ENCODE measurements at regions not wholly inside any gene's neighbourhood (a gene's known extent, or its start where the extent isn't known, plus 50 kb on each side); places are given as distances from the start of the nearest gene placed in this dataset.
"Not testable (repeated sequence)": the region's sequence is repeated elsewhere in the genome, so short reads cannot be mapped to it uniquely, and the experiment has no call there.

DNA sequence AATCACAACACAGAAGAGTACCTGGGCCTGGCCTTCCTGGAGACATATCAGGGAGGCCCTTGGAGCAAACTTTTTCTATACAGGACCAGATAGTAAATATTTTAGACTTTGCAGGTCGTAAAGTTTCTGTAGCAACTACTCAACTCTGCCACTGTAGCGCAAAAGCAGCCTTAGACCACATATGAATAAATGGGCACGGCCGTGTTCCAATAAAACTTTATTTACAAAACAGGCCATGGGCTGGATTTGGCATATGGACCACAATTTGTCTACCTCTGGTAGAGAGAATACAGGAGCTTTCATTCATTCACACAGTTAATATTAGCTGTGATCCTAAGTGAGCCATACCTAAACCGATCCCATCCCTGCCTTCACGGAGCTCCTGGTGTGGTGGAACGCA lies 98.6 kb upstream of the CAB39 start:
- Histone ChIP-seq H3K27me3 (ENCODE audit: control insufficient read depth in 1 of 2, insufficient read depth in 2 of 2, low read length in 1 of 2) (no peaks in the 10 kb centered on the region), H3K9me3 (ENCODE audit: control insufficient read depth, low read length) (no peaks in the 10 kb centered on the region), H3K27ac (ENCODE audit: low read depth in 1 of 2, low read length in 2 of 2) (no peak overlapping the region), H3K36me3 (ENCODE audit: control insufficient read depth in 1 of 2, insufficient read depth in 2 of 2, low read length in 1 of 2) (no peaks in the 10 kb centered on the region), H3K4me3 (ENCODE audit: low read length in 2 of 2) (no peak overlapping the region), H3K4me1 (ENCODE audit: control insufficient read depth in 1 of 2, insufficient read depth in 2 of 2, low read length in 2 of 2) (no peaks in the 10 kb centered on the region)
- intact Hi-C loops (cut with DNase I): loop anchor here in 1 of 2 donors (5.0 to 10.0 kb wide), 2 partner anchors 181 to 547 kb away; partner anchors contain the start of gene SLC16A14
- DNase-seq (no peak), ATAC-seq (ENCODE audit: low FRiP score) (no peak)
- 95 to 97% methylated on average over 7 of the region's 7 CpGs for WGBS, 2 donors

DNA sequence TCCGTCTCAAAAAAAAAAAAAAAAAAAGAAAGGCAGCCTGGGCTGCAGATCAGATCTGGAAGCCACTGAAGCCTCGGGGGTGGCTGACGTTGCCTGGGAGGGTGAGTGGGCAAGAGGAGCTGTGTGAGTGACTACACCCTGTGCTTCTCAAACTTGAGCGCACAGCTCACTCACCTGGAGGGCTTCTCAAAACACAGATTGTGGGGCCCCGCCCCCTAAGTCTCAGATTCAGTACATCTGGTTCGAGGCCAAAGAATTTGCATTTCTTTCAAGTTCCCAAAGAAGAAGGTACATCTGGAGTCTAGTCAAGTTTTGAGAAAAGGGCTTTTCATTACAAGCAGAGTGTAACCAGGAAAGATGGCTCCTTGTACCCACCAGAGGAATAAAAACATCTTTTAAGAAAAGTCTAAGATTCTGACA lies 97.7 kb upstream of the CAB39 start:
- H3K36me3 ChIP-seq (ENCODE audit: control insufficient read depth in 1 of 2, insufficient read depth in 2 of 2, low read length in 1 of 2): no peaks in the 10 kb centered on the region
- ATAC-seq (ENCODE audit: low FRiP score) (no peak), DNase-seq (no peak)
- H3K27ac ChIP-seq (ENCODE audit: low read depth in 1 of 2, low read length in 2 of 2): no peak overlapping the region
- no peaks in the 10 kb centered on the region for H3K27me3 ChIP-seq (ENCODE audit: control insufficient read depth in 1 of 2, insufficient read depth in 2 of 2, low read length in 1 of 2)
- 75 to 80% methylated on average over 5 to 6 of the region's 6 CpGs for WGBS, 2 donors
- H3K9me3 ChIP-seq (ENCODE audit: control insufficient read depth, low read length): no peaks in the 10 kb centered on the region
- no peak overlapping the region for H3K4me3 ChIP-seq (ENCODE audit: low read length in 2 of 2)
- intact Hi-C loops (cut with DNase I): loop anchor here in 1 of 2 donors (5.0 to 10.0 kb wide), 2 partner anchors 180 to 548 kb away; partner anchors contain the start of gene SLC16A14
- H3K4me1 ChIP-seq (ENCODE audit: control insufficient read depth in 1 of 2, insufficient read depth in 2 of 2, low read length in 2 of 2): no peaks in the 10 kb centered on the region

DNA sequence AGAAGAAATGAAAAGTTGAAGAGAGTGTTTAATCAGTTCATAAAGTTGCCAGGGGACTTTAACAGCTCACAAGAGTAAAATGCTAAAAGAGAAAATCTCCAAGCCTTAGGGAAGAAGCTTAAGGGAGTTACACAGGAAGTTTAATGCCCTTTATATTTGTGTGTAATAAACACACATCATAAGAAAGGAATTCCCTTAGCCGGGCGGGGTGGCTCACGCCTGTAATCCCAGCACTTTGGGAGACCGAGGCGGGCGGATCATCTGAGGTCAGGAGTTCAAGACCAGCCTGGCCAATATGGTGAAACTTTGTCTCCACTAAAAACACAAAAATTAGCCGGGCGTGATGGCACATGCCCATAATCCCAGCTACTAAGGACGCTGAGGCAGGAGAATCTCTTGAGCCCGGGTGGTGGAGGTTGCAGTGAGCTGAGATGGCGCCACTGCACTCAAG lies 95.4 kb upstream of the CAB39 start:
- intact Hi-C loops (cut with DNase I): loop anchor here in 1 of 2 donors (10.0 kb wide), 1 partner anchor 178 kb away; no protein-coding TSS in a partner anchor
- H3K36me3 ChIP-seq (ENCODE audit: control insufficient read depth in 1 of 2, insufficient read depth in 2 of 2, low read length in 1 of 2); H3K27ac ChIP-seq (ENCODE audit: low read depth in 1 of 2, low read length in 2 of 2); H3K27me3 ChIP-seq (ENCODE audit: control insufficient read depth in 1 of 2, insufficient read depth in 2 of 2, low read length in 1 of 2); H3K4me3 ChIP-seq (ENCODE audit: low read length in 2 of 2); DNase-seq; ATAC-seq (ENCODE audit: low FRiP score); H3K4me1 ChIP-seq (ENCODE audit: control insufficient read depth in 1 of 2, insufficient read depth in 2 of 2, low read length in 2 of 2); H3K9me3 ChIP-seq (ENCODE audit: control insufficient read depth, low read length): not testable (repeated sequence)
- WGBS, 2 donors: 24 to 31% methylated on average over 11 of the region's 11 CpGs

DNA sequence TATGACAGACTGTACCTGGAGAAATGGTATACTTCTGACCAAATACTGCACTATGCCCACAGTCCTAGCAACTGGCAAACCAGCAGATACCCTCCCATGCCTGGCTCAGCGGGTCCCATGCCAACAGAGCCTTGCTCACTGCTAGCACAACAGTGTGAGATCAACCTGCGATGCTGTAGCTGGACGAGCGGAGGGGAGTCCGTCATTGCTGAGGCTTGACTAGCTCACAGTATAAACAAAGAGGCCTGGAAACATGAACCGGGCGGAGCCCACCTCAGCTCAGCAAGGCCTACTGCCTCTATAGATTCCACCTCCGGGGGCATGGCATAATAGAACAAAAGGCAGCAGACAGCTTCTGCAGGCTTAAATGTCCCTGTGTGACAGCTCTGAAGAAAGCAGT lies 93.2 kb upstream of the CAB39 start:
- ATAC-seq (ENCODE audit: low FRiP score) (no peak), DNase-seq (no peak)
- Histone ChIP-seq H3K4me1 (ENCODE audit: control insufficient read depth in 1 of 2, insufficient read depth in 2 of 2, low read length in 2 of 2) (no peaks in the 10 kb centered on the region), H3K36me3 (ENCODE audit: control insufficient read depth in 1 of 2, insufficient read depth in 2 of 2, low read length in 1 of 2) (no peaks in the 10 kb centered on the region), H3K4me3 (ENCODE audit: low read length in 2 of 2) (no peak overlapping the region), H3K9me3 (ENCODE audit: control insufficient read depth, low read length) (no peaks in the 10 kb centered on the region), H3K27me3 (ENCODE audit: control insufficient read depth in 1 of 2, insufficient read depth in 2 of 2, low read length in 1 of 2) (no peaks in the 10 kb centered on the region), H3K27ac (ENCODE audit: low read depth in 1 of 2, low read length in 2 of 2) (no peak overlapping the region)
- 80 to 81% methylated on average over 8 of the region's 8 CpGs for WGBS, 2 donors
- intact Hi-C loops (cut with DNase I): loop anchor here in 1 of 2 donors (10.0 kb wide), 1 partner anchor 175 kb away; no protein-coding TSS in a partner anchor

DNA sequence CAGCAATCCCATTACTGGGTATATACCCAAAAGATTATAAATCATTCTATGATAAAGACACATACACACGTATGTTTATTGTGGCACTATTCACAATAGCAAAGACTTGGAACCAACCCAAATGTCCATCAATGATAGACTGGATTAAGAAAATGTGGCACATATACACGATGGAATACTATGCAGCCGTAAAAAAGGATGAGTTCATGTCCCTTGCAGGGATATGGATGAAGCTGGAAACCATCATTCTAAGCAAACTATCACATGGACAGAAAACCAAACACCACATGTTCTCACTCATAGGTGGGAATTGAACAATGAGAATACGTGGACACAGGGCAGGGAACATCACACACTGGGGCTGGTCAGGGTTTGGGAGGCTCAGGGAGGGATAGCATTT lies 87.4 kb upstream of the CAB39 start:
- H3K27ac ChIP-seq (ENCODE audit: low read depth in 1 of 2, low read length in 2 of 2); DNase-seq; ATAC-seq (ENCODE audit: low FRiP score); intact Hi-C loops (cut with DNase I); H3K4me3 ChIP-seq (ENCODE audit: low read length in 2 of 2); H3K27me3 ChIP-seq (ENCODE audit: control insufficient read depth in 1 of 2, insufficient read depth in 2 of 2, low read length in 1 of 2); H3K36me3 ChIP-seq (ENCODE audit: control insufficient read depth in 1 of 2, insufficient read depth in 2 of 2, low read length in 1 of 2); H3K9me3 ChIP-seq (ENCODE audit: control insufficient read depth, low read length); H3K4me1 ChIP-seq (ENCODE audit: control insufficient read depth in 1 of 2, insufficient read depth in 2 of 2, low read length in 2 of 2): not testable (repeated sequence)
- 66 to 90% methylated on average over 4 of the region's 4 CpGs for WGBS, 2 donors

DNA sequence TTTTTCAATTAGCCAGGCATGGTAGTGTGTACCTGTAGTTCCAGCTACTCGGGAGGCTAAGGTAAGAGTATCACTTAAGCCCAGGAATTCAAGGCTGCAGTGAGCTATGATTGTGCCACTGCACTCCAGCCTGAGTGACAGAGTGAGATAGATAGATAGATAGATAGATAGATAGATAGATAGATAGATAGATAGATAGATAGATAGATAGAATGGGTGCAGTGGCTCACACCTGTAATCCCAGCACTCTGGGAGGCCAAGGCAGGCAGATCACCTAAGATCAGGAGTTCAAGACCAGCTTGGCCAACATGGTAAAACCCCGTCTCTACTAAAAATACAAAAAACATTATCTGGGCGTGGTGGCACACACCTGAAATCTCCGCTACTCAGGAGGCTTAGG lies 85.6 kb upstream of the CAB39 start:
- DNase-seq; H3K27me3 ChIP-seq (ENCODE audit: control insufficient read depth in 1 of 2, insufficient read depth in 2 of 2, low read length in 1 of 2); intact Hi-C loops (cut with DNase I); H3K36me3 ChIP-seq (ENCODE audit: control insufficient read depth in 1 of 2, insufficient read depth in 2 of 2, low read length in 1 of 2); ATAC-seq (ENCODE audit: low FRiP score); H3K4me1 ChIP-seq (ENCODE audit: control insufficient read depth in 1 of 2, insufficient read depth in 2 of 2, low read length in 2 of 2); H3K4me3 ChIP-seq (ENCODE audit: low read length in 2 of 2); H3K27ac ChIP-seq (ENCODE audit: low read depth in 1 of 2, low read length in 2 of 2); H3K9me3 ChIP-seq (ENCODE audit: control insufficient read depth, low read length): not testable (repeated sequence)
- WGBS, 2 donors: 93% methylated on average over 4 of the region's 4 CpGs

DNA sequence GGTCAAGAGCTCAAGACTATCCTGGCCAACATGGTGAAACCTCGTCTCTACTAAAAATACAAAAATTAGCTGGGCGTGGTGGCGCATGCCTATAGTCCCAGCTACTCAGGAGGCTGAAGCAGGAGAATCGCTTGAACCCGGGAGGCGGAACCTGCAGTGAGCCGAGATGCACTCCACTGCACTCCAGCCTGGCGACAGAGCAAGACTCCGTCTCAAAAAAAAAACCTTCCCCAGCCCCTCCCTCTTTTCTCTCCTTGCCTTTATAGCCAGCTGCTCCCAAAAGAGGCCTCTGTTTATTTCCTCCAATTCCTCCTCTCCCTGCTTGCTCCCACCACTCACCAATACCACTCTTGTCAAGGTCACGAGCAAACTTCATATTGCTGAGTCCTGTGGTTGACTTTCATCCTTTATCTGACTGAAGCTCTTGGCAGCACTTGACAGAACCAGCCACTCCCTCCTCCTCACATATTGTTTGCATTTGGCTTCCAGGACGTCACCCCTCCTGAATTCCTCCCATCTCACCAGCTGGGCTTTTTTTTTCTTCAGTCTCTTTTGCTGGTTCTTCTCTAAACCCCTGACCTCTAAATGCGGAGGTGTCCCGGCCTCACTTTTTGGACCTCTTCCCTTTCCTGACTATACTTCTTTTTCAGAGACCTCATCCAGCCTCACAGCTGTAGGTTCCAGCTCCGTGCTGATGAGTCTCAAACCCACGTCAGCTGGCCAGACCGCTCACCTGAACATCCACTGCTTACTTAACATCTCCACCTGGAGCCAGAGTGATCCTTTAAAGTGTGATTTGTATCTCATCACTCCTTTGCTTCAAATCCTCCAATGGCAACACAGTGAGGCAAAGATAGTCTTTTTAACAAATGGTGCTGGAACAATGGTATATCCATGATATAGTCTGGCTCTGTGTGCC lies 84.6 kb upstream of the CAB39 start:
- no peaks in the 10 kb centered on the region for H3K4me1 ChIP-seq (ENCODE audit: control insufficient read depth in 1 of 2, insufficient read depth in 2 of 2, low read length in 2 of 2)
- intact Hi-C loops (cut with DNase I): no loop called here
- no peak overlapping the region for H3K27ac ChIP-seq (ENCODE audit: low read depth in 1 of 2, low read length in 2 of 2)
- H3K4me3 ChIP-seq (ENCODE audit: low read length in 2 of 2): no peak overlapping the region
- ATAC-seq (ENCODE audit: low FRiP score): no peak
- H3K36me3 ChIP-seq (ENCODE audit: control insufficient read depth in 1 of 2, insufficient read depth in 2 of 2, low read length in 1 of 2): no peaks in the 10 kb centered on the region
- no peaks in the 10 kb centered on the region for H3K27me3 ChIP-seq (ENCODE audit: control insufficient read depth in 1 of 2, insufficient read depth in 2 of 2, low read length in 1 of 2)
- H3K9me3 ChIP-seq (ENCODE audit: control insufficient read depth, low read length): no peaks in the 10 kb centered on the region
- DNase-seq: no peak
- 67 to 69% methylated on average over 16 of the region's 16 CpGs for WGBS, 2 donors

DNA sequence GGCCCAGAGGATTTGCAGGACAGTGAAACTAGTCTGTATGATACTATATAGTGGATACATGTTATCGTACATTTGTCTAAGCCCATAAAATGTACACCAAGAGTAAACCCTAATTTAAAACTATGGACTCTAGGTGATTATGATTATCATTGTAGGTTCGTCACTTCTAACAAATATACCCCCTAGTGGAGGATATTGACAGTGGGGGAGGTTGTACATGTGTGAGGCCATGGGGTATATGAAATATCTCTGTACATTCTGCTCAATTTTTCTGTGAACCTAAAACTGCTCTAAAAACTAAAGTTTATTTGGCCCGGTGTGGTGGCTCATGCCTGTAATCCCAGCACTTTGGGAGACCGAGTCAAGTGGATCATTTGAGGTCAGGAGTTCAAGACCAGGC lies 81.2 kb upstream of the CAB39 start:
- Histone ChIP-seq H3K4me3 (ENCODE audit: low read length in 2 of 2) (no peak overlapping the region), H3K36me3 (ENCODE audit: control insufficient read depth in 1 of 2, insufficient read depth in 2 of 2, low read length in 1 of 2) (no peaks in the 10 kb centered on the region), H3K27me3 (ENCODE audit: control insufficient read depth in 1 of 2, insufficient read depth in 2 of 2, low read length in 1 of 2) (no peaks in the 10 kb centered on the region), H3K4me1 (ENCODE audit: control insufficient read depth in 1 of 2, insufficient read depth in 2 of 2, low read length in 2 of 2) (no peaks in the 10 kb centered on the region), H3K27ac (ENCODE audit: low read depth in 1 of 2, low read length in 2 of 2) (no peak overlapping the region), H3K9me3 (ENCODE audit: control insufficient read depth, low read length) (no peaks in the 10 kb centered on the region)
- ATAC-seq (ENCODE audit: low FRiP score): no peak
- 94% methylated on average over 4 of the region's 4 CpGs for WGBS, 2 donors
- intact Hi-C loops (cut with DNase I): no loop called here
- DNase-seq: no peak

DNA sequence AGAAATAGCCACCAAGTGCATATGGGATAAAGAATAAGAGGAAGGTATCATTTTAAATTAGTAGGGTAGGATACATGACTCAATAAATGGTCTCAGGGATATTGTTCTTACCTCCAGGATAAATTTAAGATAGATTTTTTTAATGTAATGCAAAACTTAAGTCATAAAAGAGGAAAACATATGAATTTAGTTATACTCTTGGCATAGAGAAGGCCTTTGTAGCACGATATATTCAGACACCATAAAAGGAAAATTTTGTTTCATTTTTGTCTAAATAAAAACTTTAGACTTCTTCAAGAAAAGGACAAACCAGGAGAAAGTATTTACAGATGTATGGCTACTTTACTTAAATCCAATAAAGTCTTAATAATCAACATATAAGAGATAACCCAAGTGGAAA lies 78.5 kb upstream of the CAB39 start:
- intact Hi-C loops (cut with DNase I): no loop called here
- DNase-seq (no peak), ATAC-seq (ENCODE audit: low FRiP score) (no peak)
- Histone ChIP-seq H3K36me3 (ENCODE audit: control insufficient read depth in 1 of 2, insufficient read depth in 2 of 2, low read length in 1 of 2) (no peaks in the 10 kb centered on the region), H3K27ac (ENCODE audit: low read depth in 1 of 2, low read length in 2 of 2) (no peak overlapping the region), H3K4me1 (ENCODE audit: control insufficient read depth in 1 of 2, insufficient read depth in 2 of 2, low read length in 2 of 2) (no peaks in the 10 kb centered on the region), H3K9me3 (ENCODE audit: control insufficient read depth, low read length) (no peaks in the 10 kb centered on the region), H3K4me3 (ENCODE audit: low read length in 2 of 2) (no peak overlapping the region), H3K27me3 (ENCODE audit: control insufficient read depth in 1 of 2, insufficient read depth in 2 of 2, low read length in 1 of 2) (no peaks in the 10 kb centered on the region)
- WGBS, 2 donors: 42 to 48% methylated on average over 1 of the region's 1 CpG

Measured in aorta (tissue), 5 donors.